ENCODE measurements at regions not wholly inside any gene's neighbourhood (a gene's known extent, or its start where the extent isn't known, plus 50 kb on each side); places are given as distances from the start of the nearest gene placed in this dataset.
"Not testable (repeated sequence)": the region's sequence is repeated elsewhere in the genome, so short reads cannot be mapped to it uniquely, and the experiment has no call there.

DNA sequence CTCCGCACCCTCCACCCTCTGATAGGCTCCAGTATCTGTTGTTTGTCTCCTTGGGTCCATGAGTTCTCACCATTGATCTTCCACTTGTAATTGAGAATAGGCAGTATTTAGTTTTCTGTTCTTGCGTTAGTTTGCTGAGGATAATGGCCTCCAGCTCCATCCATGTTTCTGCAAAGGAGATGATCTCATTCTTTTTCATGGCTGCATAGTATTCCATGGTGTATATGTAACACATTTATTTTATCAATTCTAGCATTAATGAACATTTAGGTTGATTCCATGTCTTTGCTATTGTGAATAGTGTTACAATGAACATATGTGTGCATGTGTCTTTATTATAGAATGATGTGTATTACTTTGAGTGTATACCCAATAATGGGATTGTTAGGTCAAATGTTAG lies 814.6 kb upstream of the FRG1 start:
- DNase-seq = no peak

DNA sequence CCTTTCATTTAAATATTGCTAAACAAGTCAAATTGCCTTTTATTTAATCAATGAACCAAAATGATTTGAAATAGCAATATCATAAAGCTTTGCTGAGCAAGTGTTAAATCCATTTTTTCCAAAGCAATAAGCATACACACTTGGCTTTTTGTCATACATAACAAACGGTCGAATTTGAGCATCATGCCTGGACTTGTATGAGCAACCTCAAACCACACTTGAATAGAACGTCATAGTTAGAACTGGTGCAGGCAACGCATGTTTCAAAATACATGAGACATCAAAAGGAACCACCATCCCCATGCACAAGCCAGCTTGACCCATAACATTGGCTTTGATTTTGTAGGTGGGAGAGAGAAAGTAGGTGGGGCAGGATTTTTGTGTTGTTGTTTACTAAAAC lies 812.3 kb upstream of the FRG1 start:
- no peak for DNase-seq

GRCh38 chr4:189129044-189129694 lies 811.5 kb upstream of the FRG1 start:
- DNase-seq = no peak

DNA sequence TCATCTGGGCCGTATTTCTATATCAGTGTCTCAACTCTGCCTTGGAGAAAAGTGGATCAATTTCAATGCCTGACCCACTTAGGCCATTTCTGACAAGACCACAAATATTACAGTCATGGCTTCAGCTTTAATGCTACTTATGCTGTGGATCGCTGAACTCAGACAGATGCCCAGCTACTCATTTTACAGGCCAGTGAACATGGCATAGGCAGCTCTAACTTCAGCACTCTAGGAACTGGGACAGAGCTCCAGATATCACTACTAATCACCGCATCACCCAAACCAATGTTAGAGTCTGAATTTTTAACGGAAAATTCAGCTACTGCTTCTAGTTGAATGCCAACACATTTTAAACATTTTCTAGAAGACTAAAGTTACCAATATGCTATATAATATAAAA lies 809.6 kb upstream of the FRG1 start:
- no peak for DNase-seq

- no peak for DNase-seq
These were observed 804.2 kb upstream of the FRG1 start for GRCh38 chr4:189136462-189136861.

DNA sequence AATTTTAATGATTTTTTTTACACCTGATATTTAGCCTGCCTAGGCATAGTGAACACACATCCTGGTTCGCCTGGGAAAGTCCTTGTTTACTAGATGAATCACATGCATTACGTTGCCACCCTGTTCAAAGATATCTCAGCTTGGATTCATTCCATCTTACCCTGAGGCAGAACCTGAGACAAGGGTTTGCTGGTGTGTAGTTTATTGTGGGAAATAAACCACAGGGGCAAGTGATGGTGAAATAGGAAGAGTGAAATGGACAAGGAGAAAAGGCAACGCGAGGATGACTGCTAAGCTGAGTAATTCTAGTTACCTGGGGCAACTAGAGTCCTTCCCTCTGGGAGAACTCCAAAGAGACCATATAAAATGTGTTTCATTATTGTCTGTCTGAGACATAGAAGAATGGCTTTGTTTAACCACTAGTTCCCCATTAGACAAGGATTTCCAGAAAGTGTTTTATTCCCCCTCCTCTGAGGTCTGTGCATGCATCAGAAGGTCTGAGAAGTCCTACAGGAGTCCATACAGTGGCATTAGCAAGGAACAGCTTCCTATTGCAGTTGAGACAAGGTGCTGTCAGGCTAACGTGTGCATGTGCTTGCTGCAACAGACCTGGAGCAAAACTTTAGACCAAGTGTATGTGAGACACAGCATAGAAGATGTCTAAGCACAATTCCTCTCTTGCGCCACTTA lies 797.3 kb upstream of the FRG1 start:
- DNase-seq = no peak

GRCh38 chr4:189147005-189147929 lies 793.4 kb upstream of the FRG1 start:
- DNase-seq = no peak

GRCh38 chr4:189155083-189155482 lies 785.6 kb upstream of the FRG1 start:
- not testable (repeated sequence) for DNase-seq

GRCh38 chr4:189162073-189162789 lies 778.4 kb upstream of the FRG1 start:
- no peak for DNase-seq

GRCh38 chr4:189162888-189163287 lies 777.8 kb upstream of the FRG1 start:
- DNase-seq = no peak

DNA sequence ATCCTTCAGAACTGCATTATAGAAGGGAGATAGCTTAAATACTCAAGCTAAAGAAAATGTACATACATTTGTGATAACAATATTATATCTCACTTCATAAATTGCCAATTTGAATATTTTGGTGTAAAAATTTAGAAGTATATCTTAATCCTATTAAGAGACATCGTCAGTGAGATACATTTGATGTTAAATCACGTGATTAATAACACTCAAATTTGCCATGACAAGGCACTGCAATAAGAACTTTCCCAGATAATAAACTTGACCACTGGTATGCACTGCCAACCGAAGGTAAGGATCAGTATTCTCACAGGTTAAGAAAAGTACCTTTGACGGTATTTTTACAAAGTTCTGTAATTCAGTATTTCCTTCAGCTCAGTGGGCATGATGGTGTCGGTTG lies 764.7 kb upstream of the FRG1 start:
- DNase-seq = no peak

GRCh38 chr4:189177130-189177529 lies 763.5 kb upstream of the FRG1 start:
- DNase-seq = no peak

DNA sequence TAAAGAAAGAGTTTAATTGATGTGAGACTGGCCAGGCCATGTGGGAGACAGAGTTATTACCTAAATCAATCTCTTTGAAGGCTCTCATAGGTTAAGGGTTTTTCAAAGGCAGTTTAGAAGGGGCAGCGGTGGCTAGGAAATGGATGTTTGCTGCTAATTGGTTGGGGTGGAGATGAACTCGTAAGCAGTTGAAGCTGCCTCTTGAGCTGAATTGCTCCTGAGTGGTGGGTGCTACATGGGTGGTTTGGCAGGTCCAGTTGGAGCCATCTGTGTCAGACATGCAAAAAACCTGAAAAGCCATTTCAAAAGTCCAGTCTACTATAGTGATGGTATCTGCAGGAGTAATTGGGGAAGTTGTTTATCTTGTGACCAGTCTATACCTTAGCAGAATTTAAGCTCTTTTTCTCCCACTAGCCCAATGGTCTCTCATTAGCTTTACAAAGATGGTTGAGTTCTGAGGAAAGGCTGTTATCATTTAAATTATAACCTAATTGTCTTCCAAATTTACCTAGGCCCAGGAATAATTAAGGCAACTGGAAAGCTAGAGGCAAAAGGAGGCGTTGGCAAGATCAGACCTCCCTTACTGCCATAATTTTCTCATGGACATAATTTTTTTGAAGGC lies 762.4 kb upstream of the FRG1 start:
- no peak for DNase-seq

DNA sequence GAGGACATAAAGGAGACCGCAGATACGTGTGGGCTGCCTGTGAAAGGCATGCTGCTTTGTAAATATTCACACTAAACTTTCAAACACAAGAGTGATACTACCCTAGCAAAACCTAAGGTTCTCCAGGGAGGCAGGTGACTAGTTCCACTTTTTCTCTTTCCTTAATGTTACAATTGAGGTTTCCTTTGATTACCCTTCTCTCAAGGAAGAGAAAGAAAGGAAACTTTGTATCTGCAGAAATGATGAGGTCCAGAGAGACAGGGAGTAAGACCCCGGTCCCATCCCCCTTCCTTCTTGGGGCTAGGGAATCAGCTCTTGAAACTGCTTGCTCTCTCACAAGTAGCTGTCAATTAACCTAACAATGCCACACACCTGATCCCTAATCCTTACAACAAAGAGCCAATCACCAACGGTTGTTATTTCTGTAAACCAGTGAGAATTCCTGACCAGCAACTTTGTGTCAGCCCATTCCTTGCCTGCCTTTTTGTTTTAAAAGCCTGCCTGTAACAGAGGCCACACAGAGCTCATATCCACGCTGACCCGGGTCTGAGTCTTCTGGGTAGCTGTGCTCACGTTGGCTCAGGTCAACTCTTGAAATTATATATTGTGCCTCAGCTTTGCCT lies 754.8 kb upstream of the FRG1 start:
- no peak for DNase-seq

DNA sequence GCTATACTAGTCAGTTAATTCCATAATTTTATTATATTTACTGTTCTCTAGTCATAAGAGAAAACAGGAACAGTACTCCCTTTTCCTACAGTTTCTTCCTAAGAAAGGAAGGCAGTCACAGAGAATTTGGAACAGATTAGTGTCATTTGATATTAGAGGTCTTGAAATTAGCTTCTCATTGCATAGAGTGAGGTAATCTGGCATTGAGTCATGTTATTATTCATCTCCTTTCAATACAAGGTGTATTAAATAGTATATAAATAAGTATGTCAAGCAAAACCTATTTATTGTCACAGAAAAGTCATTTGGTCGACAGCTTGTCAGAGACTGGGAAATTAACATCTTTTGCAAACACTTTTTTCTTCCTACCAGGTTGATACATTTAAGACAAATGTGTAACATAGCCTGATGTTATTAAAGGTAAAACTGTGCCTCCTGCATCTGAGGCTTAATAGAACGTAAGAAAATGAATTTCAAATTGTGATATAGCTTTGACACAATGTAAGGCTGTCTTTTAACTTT lies 753.1 kb upstream of the FRG1 start:
- no peak for DNase-seq

GRCh38 chr4:189198624-189199023 lies 742.0 kb upstream of the FRG1 start:
- DNase-seq = no peak

- no peak for DNase-seq
These were observed 740.3 kb upstream of the FRG1 start for GRCh38 chr4:189200353-189200752.

GRCh38 chr4:189202182-189202868 lies 738.3 kb upstream of the FRG1 start:
- no peak for DNase-seq

- DNase-seq = no peak
These were observed 737.8 kb upstream of the FRG1 start for GRCh38 chr4:189202869-189203271.

- DNase-seq = no peak
These were observed 736.1 kb upstream of the FRG1 start for GRCh38 chr4:189204616-189205015.

DNA sequence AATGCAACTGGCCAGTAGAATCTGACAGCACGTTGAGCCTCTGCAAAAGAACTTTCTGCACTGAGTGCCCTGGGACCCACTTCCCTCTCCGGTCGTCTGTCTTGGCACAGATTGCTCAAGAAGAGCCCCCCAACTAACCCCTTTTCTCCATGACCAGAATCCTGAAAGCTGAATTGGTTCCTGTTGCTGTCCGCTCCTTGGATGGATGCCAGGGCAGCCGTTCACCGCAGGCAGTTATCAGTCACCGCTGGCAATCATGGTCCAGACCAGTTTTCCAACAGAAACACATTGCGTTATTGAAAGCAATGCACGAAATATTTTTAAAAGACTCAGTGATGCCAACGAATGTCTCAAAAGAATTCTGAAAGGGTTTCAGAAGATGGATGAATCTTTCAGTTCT lies 733.7 kb upstream of the FRG1 start:
- DNase-seq = no peak

Measured in activated CD4-positive, alpha-beta T cell treated with anti-CD3 and anti-CD28 coated beads for 4 hours (primary cell).